Stimulated activated CD4-positive, alpha-beta T cell treated with anti-CD3 and anti-CD28 coated beads, Interleukin-4, amount 100 ng/mL, for 24 hours (primary cell): ENCODE measurements at regions not wholly inside any gene's neighbourhood (a gene's known extent, or its start where the extent isn't known, plus 50 kb on each side); places are given as distances from the start of the nearest gene placed in this dataset.
"Not testable (repeated sequence)": the region's sequence is repeated elsewhere in the genome, so short reads cannot be mapped to it uniquely, and the experiment has no call there.

Experiments
- DNase-seq: peaks from one replicate; pipeline ENCODE4 v3.0.0-alpha.2; 2020

DNA sequence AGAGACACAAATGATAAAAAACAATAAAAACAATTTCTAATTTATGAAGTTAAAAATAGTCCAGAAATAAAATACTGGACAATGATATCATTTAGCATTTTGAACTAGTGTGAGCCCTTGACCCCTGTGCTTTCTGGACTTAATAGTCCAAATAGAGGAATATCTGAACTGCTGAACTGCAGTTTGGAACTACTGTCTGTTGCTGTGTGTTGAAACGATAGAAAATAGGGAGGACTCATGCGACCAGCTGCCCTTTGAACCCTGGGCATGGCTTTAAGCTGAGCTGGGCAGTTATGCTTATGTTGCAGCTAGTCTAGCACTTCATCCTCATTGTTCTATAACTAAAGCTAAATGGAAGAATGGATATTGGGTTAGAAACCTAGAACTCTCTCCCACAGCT, 99.5 kb downstream of the FMR1NB start:
- no peak for DNase-seq

- no peak for DNase-seq
Observed at GRCh38 chrX:148084611-148085010, 103.5 kb downstream of the FMR1NB start.

- no peak for DNase-seq
Observed at GRCh38 chrX:148120151-148120550, 139.0 kb downstream of the FMR1NB start.

DNA sequence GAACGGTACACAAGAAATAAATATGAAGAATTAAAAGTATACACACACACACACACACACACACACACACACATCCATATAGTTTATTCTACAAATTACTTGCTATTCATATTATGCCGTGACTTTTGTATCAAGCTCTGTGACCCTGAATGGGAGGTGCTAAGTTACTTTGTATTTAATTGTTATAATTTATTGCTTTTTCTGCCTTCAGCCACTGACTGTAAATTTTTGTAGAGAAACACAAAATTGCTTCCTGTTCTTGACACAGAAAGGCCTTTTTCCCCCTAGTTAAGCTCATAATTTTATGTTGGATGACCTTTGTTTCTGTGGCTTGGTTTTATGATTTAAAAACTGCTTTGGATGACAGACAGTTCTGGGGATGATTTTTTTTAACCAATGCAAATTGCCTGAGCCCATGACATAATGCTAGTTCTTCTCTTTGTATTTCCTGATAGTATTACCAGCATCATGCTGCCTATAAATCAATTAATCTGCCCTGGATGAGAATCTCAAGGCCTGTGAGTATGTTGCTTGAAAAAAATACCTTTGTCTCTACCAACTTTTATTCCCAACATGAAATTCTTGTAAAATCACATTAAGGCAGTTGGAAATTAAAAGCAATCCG, 140.0 kb downstream of the FMR1NB start:
- DNase-seq, result no peak

DNA sequence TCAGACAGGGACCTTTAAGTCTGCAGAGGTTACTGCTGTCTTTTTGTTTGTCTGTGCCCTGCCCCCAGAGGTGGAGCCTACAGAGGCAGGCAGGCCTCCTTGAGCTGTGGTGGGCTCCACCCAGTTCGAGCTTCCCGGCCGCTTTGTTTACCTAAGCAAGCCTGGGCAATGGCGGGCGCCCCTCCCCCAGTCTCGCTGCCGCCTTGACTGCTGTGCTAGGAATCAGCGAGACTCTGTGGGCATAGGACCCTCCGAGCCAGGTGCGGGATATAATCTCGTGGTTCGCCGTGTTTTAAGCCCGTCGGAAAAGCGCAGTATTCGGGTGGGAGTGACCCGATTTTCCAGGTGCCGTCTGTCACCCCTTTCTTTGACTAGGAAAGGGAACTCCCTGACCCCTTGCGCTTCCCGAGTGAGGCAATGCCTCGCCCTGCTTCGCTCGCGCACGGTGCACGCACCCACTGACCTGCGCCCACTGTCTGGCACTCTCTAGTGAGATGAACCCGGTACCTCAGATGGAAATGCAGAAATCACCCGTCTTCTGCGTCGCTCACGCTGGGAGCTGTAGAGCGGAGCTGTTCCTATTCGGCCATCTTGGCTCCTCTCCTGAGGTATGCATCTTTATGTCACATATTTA, 147.9 kb downstream of the FMR1NB start:
- not testable (repeated sequence) for DNase-seq

DNA sequence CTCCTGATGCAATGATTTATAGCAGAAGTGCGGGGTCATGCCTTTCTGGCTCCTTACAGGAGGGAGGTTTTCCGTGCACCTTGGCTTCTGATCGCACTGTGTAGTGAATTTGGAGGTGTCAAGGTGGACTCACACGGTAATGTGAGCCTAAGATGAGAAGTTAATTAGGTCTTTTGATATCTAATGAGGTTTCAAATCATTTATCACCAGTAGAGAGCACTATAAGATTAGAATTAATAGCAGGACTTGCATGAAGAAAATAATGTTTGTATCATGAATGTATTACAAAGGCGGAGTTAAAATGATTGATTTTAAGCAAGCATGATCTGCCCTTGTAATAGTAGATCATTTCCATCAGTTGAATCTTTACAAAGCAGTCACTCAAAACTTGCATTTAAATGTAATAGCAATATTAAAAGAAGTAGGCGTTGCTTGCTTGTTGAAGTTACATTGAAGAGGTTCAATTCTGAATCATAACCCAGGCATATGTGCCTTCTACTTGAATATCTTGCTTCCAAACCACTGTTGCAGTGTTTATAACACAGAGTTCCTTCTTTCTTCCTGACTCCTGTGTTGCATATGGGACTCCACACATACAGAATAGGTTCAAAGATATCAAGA, 152.1 kb downstream of the FMR1NB start:
- peak; percentile 2 for DNase-seq

DNA sequence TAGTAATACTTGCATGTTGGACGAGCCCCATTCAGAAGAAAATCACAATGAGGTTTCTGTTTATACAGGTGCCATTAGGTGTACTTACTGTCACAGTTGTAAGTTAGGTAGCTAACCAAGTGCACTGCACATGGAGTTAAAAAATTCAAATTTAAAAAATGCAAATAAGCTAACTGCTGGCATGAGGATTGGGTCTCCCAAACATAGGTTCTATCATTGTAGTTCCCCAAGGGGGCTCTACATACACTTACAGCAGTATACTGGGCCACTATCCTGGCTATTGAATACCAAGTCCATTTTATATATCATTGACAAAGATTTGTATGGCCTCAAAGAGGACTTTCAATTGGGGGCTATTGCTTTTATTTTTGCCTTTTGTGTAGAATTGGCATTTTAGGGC, 153.4 kb downstream of the FMR1NB start:
- DNase-seq, result no peak

- no peak for DNase-seq
Observed at GRCh38 chrX:148135738-148136137, 154.6 kb downstream of the FMR1NB start.

DNA sequence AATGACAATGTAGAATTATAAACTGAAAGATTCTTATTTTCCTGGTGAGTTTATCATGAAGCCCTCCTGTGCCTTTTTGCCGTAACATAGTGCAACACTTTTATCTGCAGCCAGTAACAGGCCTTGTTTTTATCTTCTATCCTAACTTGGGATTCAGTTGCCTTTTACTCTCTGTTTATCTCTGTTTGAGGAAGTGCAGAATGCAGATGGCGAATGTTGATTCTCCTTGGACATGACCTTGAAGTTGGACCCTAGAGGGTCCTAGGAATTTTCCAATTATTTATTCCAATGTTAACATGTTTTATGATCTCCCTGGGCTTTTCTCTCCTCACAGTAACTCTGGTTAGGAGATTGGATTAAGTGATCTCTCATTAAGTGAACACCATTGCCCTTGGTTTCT, 165.0 kb downstream of the FMR1NB start:
- DNase-seq, result no peak

DNA sequence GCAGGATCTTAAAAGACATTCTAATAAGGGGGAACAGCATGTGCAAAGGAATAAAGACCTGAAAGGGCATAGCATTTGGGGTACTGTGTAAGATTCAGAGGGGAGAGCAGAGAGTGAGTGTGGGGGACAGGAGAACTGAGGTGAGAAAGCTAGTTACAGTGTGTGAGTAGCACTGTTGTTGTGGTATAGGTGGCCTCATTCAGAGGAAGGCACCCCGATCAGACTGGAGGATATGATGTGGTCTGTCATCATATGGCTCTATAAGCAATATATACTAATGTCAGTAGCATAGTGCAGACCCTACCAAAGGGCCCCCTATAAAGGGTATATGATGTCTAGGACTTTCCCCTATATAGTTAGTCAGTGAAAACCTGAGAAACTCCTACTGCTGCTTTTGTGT, 175.8 kb downstream of the FMR1NB start:
- DNase-seq, result no peak

GRCh38 chrX:148159796-148160195, 178.7 kb downstream of the FMR1NB start:
- DNase-seq, result no peak

DNA sequence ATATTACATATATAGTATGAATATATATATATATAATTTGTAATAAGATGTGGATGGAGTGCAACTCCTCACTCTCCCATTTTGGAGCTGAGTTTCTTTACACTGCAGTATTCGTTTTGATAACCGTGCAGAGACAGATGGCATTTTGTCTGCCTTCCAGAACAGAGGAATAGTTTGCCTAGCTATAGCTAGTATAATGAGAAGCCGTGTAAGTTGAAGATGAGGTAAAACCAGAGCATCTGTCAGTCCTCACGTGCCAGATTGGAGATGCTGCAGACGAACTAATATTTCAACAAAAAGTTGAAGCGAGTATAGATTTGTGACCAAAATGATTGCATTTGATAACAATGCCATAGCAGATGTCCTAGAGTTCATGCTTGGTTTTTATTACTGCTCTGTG, 180.6 kb downstream of the FMR1NB start:
- no peak for DNase-seq

- no peak for DNase-seq
Observed at GRCh38 chrX:148185631-148186030, 204.5 kb downstream of the FMR1NB start.

- no peak for DNase-seq
Observed at GRCh38 chrX:148192547-148192946, 211.4 kb downstream of the FMR1NB start.

GRCh38 chrX:148193759-148194158, 212.6 kb downstream of the FMR1NB start:
- DNase-seq, result no peak

- DNase-seq, result no peak
Observed at GRCh38 chrX:148203531-148203930, 222.4 kb downstream of the FMR1NB start.

DNA sequence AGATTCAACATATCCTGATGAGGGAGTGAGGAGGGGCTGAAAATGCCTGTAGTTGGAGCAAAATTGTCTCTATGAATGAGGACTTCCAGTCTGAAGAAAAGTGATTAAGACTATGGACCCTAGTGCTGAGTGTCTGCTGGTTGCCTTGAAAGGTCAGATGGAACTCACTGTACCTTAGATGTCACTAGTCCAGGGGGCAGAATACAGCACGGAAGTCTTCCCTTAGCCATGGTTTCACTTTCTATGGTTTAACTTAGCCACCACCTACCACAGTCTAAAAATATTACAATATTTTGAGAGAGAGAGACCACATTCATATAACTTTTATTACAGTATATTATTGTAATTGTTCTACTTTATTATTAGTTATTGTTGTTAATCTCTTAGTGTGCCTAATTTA, 223.1 kb downstream of the FMR1NB start:
- no peak for DNase-seq

DNA sequence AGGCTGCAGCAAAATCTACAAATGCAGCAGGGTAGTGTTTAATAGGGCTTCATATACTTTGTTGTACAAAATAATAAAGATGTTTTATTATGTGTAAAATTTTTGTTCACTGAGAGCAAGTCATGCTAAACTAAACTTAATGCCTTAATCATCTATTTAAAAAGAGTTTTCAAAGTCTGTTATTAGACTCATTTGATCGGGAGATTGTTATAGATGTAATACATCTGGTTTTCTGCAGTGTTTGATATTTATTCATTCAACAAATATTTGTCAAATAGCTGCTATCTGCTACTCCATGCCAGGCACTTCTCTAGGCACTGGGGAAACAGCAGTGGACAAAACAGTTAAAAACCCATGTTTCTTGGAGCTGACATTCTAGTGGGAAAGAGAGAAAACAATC, 233.6 kb downstream of the FMR1NB start:
- no peak for DNase-seq

- DNase-seq, result no peak
Observed at GRCh38 chrX:148215726-148216125, 234.6 kb downstream of the FMR1NB start.

GRCh38 chrX:148223361-148223760, 242.2 kb downstream of the FMR1NB start:
- no peak for DNase-seq

DNA sequence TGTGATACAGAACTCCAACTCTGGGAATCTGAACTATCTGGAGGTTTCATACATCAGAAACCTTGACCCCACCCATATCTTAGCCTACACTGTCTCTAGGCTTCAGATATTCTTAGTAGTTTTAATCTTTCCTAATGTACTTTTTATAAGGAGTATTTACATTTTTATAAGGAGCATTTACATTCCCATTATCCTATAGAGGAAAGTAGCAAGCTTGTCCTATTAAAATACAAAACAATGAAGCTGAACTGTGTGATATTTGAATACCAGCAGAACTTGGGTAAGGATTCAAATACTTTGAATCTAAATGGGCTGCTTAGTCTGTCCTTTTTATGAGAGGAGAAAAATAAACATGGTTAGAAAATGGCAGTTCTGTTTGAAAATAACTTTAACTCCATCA, 247.4 kb downstream of the FMR1NB start:
- no peak for DNase-seq

- DNase-seq, result no peak
Observed at GRCh38 chrX:148229801-148230303, 248.7 kb downstream of the FMR1NB start.

- DNase-seq, result no peak
Observed at GRCh38 chrX:148259990-148260389, 240.4 kb upstream of the AFF2 start.

GRCh38 chrX:148265829-148266228, 234.6 kb upstream of the AFF2 start:
- DNase-seq, result no peak
